Caco-2 (cell line): ENCODE measurements at regions not wholly inside any gene's neighbourhood (a gene's known extent, or its start where the extent isn't known, plus 50 kb on each side); places are given as distances from the start of the nearest gene placed in this dataset.

Experiments used
- BruUV-seq: library from RNA; stranded (reverse); fragments of 400-500 nt; replicated peaks from 2 replicates; lab custom pipeline; 2021; lab: Mats Ljungman, UMichigan
- CTCF ChIA-PET: fragments of 300-600 bp; sonication (Branson Sonifier 250); formaldehyde crosslinking; loops from one replicate; lab custom pipeline; 2022; ENCODE audit warnings: antibody characterized with exemption; lab: Charles Lee
- POLR2A ChIA-PET: fragments of 300-600 bp; sonication (Branson Sonifier 250); formaldehyde crosslinking; loops from one replicate; lab custom pipeline; 2022; ENCODE audit warnings: antibody characterized with exemption; lab: Charles Lee
- DNase-seq, 2 experiments: peaks; one replicate each; pipeline versions ENCODE4 v3.0.0 to v3.0.0-alpha.2; 2020 to 2022
- H3K27me3 ChIP-seq: replicated peaks from 2 replicates; pipeline ENCODE4 v1.6.0; 2011; ENCODE audit warnings: low read length; ENCODE audit not compliant: control insufficient read depth, insufficient read depth
- H3K36me3 ChIP-seq: 2 replicates; pipeline ENCODE4 v1.5.1; 2011; ENCODE audit warnings: low read length; ENCODE audit not compliant: control insufficient read depth, insufficient read depth
- H3K4me1 ChIP-seq: fragments of 250-450 bp; sonication (Bioruptor Pico); 2 replicates; pipeline ENCODE4 v1.5.1; 2020; ENCODE audit warnings: mild to moderate bottlenecking
- H3K4me3 ChIP-seq: 2 replicates; pipeline ENCODE4 v1.5.1; 2011; ENCODE audit warnings: low read depth, mild to moderate bottlenecking, control low read depth, low read length
- H3K9me3 ChIP-seq: fragments of 250-450 bp; sonication (Bioruptor Pico); 2 replicates; pipeline ENCODE4 v1.5.1; 2020; ENCODE audit warnings: mild to moderate bottlenecking, moderate library complexity
- H3K27ac Mint-ChIP-seq: one replicate; pipeline ENCODE4 v1.8.0; 2022; ENCODE audit warnings: mixed read lengths; ENCODE audit not compliant: unreplicated experiment
- H3K27me3 Mint-ChIP-seq: one replicate; pipeline ENCODE4 v1.8.0; 2022; ENCODE audit warnings: mixed read lengths; ENCODE audit not compliant: insufficient read depth, unreplicated experiment
- H3K36me3 Mint-ChIP-seq: one replicate; pipeline ENCODE4 v1.8.0; 2022; ENCODE audit warnings: mild to moderate bottlenecking, mixed read lengths; ENCODE audit not compliant: insufficient read depth, unreplicated experiment
- H3K4me1 Mint-ChIP-seq: one replicate; pipeline ENCODE4 v1.8.0; 2022; ENCODE audit warnings: low read depth, mixed read lengths; ENCODE audit not compliant: unreplicated experiment
- H3K4me3 Mint-ChIP-seq: one replicate; pipeline ENCODE4 v1.8.0; 2022; ENCODE audit warnings: mild to moderate bottlenecking, moderate library complexity, mixed read lengths; ENCODE audit not compliant: unreplicated experiment
- H3K9me3 Mint-ChIP-seq: one replicate; pipeline ENCODE4 v1.8.0; 2022; ENCODE audit warnings: mixed read lengths; ENCODE audit not compliant: unreplicated experiment
- intact Hi-C: fragments of 100-400 bp; cut with micrococcal nuclease; formaldehyde crosslinking; loops from one replicate; pipeline ENCODE4 v1.10.0; 2022; ENCODE audit not compliant: unreplicated experiment
- TF ChIP-seq, protein P1 (sequence below), 2 experiments: fragments of 200-600 bp in 1 of 2; IDR thresholded peaks; 1 replicate in 1 of 2; 2 replicates in 1 of 2; pipeline versions ENCODE4 v1.5.1 to v1.8.0; 2011 to 2022; ENCODE audit warnings: antibody characterized with exemption in 1 of 2, control low read depth in 1 of 2, inconsistent platforms in 1 of 2, low read depth in 1 of 2, low read length in 1 of 2, mild to moderate bottlenecking in 1 of 2, moderate library complexity in 1 of 2; ENCODE audit not compliant: insufficient read depth in 1 of 2, severe bottlenecking in 1 of 2, unreplicated experiment in 1 of 2

GRCh38 chr5:174272671-174273070 is 227.2 kb downstream of the NSG2 start:
- no peak overlapping the region for H3K27ac Mint-ChIP-seq
- ChIA-PET CTCF (no interaction called here), POLR2A (no interaction called here)
- peaks cover 16% of the 10 kb centered on the region for H3K9me3 Mint-ChIP-seq
- TF ChIP-seq, protein P1, sequence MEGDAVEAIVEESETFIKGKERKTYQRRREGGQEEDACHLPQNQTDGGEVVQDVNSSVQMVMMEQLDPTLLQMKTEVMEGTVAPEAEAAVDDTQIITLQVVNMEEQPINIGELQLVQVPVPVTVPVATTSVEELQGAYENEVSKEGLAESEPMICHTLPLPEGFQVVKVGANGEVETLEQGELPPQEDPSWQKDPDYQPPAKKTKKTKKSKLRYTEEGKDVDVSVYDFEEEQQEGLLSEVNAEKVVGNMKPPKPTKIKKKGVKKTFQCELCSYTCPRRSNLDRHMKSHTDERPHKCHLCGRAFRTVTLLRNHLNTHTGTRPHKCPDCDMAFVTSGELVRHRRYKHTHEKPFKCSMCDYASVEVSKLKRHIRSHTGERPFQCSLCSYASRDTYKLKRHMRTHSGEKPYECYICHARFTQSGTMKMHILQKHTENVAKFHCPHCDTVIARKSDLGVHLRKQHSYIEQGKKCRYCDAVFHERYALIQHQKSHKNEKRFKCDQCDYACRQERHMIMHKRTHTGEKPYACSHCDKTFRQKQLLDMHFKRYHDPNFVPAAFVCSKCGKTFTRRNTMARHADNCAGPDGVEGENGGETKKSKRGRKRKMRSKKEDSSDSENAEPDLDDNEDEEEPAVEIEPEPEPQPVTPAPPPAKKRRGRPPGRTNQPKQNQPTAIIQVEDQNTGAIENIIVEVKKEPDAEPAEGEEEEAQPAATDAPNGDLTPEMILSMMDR (IDR thresholded peaks at IDR 0.05; ENCODE audit: insufficient read depth in 1 of 2, low read depth in 1 of 2, low read length in 1 of 2, severe bottlenecking in 1 of 2, unreplicated experiment in 1 of 2), result no peak
- no peak overlapping the region for H3K4me3 ChIP-seq
- H3K4me1 Mint-ChIP-seq, result no peaks in the 10 kb centered on the region
- no peak for DNase-seq
- no peaks in the 10 kb centered on the region for H3K36me3 Mint-ChIP-seq
- no TSS peak for BruUV-seq
- H3K27me3 ChIP-seq, result peaks cover under 1% of the 10 kb centered on the region
- no peaks in the 10 kb centered on the region for H3K9me3 ChIP-seq
- peaks cover 13% of the 10 kb centered on the region for H3K27me3 Mint-ChIP-seq
- H3K4me1 ChIP-seq, result no peaks in the 10 kb centered on the region
- H3K4me3 Mint-ChIP-seq, result no peak overlapping the region
- no peaks in the 10 kb centered on the region for H3K36me3 ChIP-seq
- intact Hi-C loops, result no loop called here

GRCh38 chr5:174273325-174273724 is 227.8 kb downstream of the NSG2 start:
- Mint-ChIP-seq H3K4me1 (no peaks in the 10 kb centered on the region), H3K4me3 (no peak overlapping the region), H3K9me3 (peaks cover 16% of the 10 kb centered on the region), H3K36me3 (no peaks in the 10 kb centered on the region), H3K27ac (no peak overlapping the region), H3K27me3 (peaks cover 13% of the 10 kb centered on the region)
- H3K4me3 ChIP-seq, result no peak overlapping the region
- POLR2A ChIA-PET, result no interaction called here
- CTCF ChIA-PET, result no interaction called here
- H3K36me3 ChIP-seq, result no peaks in the 10 kb centered on the region
- intact Hi-C loops, result no loop called here
- TF ChIP-seq, protein P1 (IDR thresholded peaks at IDR 0.05; ENCODE audit: insufficient read depth in 1 of 2, low read depth in 1 of 2, low read length in 1 of 2, severe bottlenecking in 1 of 2, unreplicated experiment in 1 of 2), result no peak
- H3K4me1 ChIP-seq, result no peaks in the 10 kb centered on the region
- H3K27me3 ChIP-seq, result peaks cover 1% of the 10 kb centered on the region
- no peaks in the 10 kb centered on the region for H3K9me3 ChIP-seq
- no TSS peak for BruUV-seq
- no peak for DNase-seq

DNA sequence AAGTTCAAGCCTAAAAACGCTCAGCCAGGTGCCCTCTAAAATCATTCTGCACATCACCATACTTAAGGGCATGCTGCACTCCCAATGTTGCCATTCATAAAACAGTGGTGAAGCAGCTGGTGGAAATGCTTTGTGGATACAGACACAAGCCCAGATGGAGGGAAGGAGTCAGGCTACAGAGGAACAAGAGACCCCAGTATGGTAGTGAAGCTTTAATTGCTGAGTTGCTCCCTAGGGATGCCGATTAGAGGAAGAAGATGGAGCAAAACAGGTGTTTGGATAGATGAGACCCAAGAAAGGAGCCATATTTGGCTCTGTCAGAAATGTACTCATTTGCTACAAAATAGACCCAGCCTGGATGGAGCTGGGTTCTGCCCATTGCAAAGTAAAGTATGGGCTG is 230.5 kb downstream of the NSG2 start:
- intact Hi-C loops, result no loop called here
- H3K4me3 Mint-ChIP-seq, result no peak overlapping the region
- Histone ChIP-seq H3K36me3 (no peaks in the 10 kb centered on the region), H3K9me3 (no peaks in the 10 kb centered on the region), H3K27me3 (peaks cover 3% of the 10 kb centered on the region), H3K4me3 (no peak overlapping the region), H3K4me1 (no peaks in the 10 kb centered on the region)
- H3K4me1 Mint-ChIP-seq, result no peaks in the 10 kb centered on the region
- POLR2A ChIA-PET, result no interaction called here
- TF ChIP-seq, protein P1 (IDR thresholded peaks at IDR 0.05; ENCODE audit: insufficient read depth in 1 of 2, low read depth in 1 of 2, low read length in 1 of 2, severe bottlenecking in 1 of 2, unreplicated experiment in 1 of 2), result no peak
- peaks cover 13% of the 10 kb centered on the region for H3K27me3 Mint-ChIP-seq
- H3K9me3 Mint-ChIP-seq, result peaks cover 9% of the 10 kb centered on the region
- DNase-seq, result no peak
- BruUV-seq, result no TSS peak
- H3K36me3 Mint-ChIP-seq, result no peaks in the 10 kb centered on the region
- CTCF ChIA-PET, result no interaction called here
- H3K27ac Mint-ChIP-seq, result no peak overlapping the region
